ENCODE measurements at regions not wholly inside any gene's neighbourhood (a gene's known extent, or its start where the extent isn't known, plus 50 kb on each side); places are given as distances from the start of the nearest gene placed in this dataset.
"Not testable (repeated sequence)": the region's sequence is repeated elsewhere in the genome, so short reads cannot be mapped to it uniquely, and the experiment has no call there.

GRCh38 chr5:23412515-23412914, 94.9 kb upstream of the PRDM9 start:
- H3K27ac Mint-ChIP-seq, result no peak overlapping the region
- CTCF ChIA-PET, result no interaction called here

GRCh38 chr5:23411994-23412393, 95.4 kb upstream of the PRDM9 start:
- no peak for ATAC-seq (ENCODE audit: low read depth)
- H3K36me3 Mint-ChIP-seq (ENCODE audit: low read depth), result no peaks in the 10 kb centered on the region

More at GRCh38 chr5:23412515-23412914, 94.9 kb upstream of the PRDM9 start:
- ATAC-seq (ENCODE audit: low read depth) (no peak), DNase-seq (no peak)
- Mint-ChIP-seq H3K36me3 (ENCODE audit: low read depth) (no peaks in the 10 kb centered on the region), H3K4me3 (no peak overlapping the region), H3K4me1 (no peaks in the 10 kb centered on the region), H3K9me3 (peaks cover 8% of the 10 kb centered on the region), H3K27me3 (no peaks in the 10 kb centered on the region)
- intact Hi-C loops (cut with micrococcal nuclease), result no loop called here
- POLR2A ChIA-PET, result no interaction called here
- no peak for TF ChIP-seq CTCF (IDR thresholded peaks at IDR 0.05)

GRCh38 chr5:23411200-23411599, 96.2 kb upstream of the PRDM9 start:
- ChIA-PET CTCF (no interaction called here), POLR2A (no interaction called here)
- H3K36me3 Mint-ChIP-seq (ENCODE audit: low read depth), result no peaks in the 10 kb centered on the region
- no peaks in the 10 kb centered on the region for H3K4me1 Mint-ChIP-seq
- H3K27me3 Mint-ChIP-seq, result no peaks in the 10 kb centered on the region
- peaks cover 8% of the 10 kb centered on the region for H3K9me3 Mint-ChIP-seq
- intact Hi-C loops (cut with micrococcal nuclease), result no loop called here
- H3K4me3 Mint-ChIP-seq, result no peak overlapping the region
- DNase-seq, result no peak
- no peak for TF ChIP-seq CTCF (IDR thresholded peaks at IDR 0.05)
- no peak for ATAC-seq (ENCODE audit: low read depth)
- H3K27ac Mint-ChIP-seq, result no peak overlapping the region

More at GRCh38 chr5:23411994-23412393, 95.4 kb upstream of the PRDM9 start:
- H3K27ac Mint-ChIP-seq, result no peak overlapping the region
- H3K4me1 Mint-ChIP-seq, result no peaks in the 10 kb centered on the region
- intact Hi-C loops (cut with micrococcal nuclease), result no loop called here
- H3K9me3 Mint-ChIP-seq, result peaks cover 8% of the 10 kb centered on the region
- no peak for TF ChIP-seq CTCF (IDR thresholded peaks at IDR 0.05)
- POLR2A ChIA-PET, result no interaction called here
- no peaks in the 10 kb centered on the region for H3K27me3 Mint-ChIP-seq
- DNase-seq, result no peak
- no peak overlapping the region for H3K4me3 Mint-ChIP-seq
- CTCF ChIA-PET, result no interaction called here

DNA sequence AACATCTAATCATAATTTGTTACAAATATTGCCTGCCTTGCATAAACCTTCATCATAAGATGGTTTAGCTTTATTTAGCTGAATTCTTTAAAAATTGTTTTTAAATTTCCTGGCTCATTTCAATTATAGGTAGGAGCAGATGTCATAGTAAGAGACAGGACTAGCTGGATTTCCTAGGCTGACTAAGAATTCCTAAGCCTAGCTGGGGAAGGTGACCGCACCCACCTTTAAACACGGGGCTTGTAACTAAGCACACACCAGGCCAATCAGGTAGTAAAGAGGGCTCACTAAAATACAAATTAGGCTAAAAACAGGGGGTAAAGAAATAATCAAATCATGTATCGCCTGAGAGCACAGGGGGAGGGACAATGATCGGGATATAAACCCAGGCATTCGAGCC, 96.6 kb upstream of the PRDM9 start:
- ATAC-seq (ENCODE audit: low read depth); H3K36me3 Mint-ChIP-seq (ENCODE audit: low read depth); H3K4me3 Mint-ChIP-seq; CTCF ChIA-PET; H3K9me3 Mint-ChIP-seq; POLR2A ChIA-PET; intact Hi-C loops (cut with micrococcal nuclease); H3K4me1 Mint-ChIP-seq; H3K27me3 Mint-ChIP-seq; DNase-seq; H3K27ac Mint-ChIP-seq: not testable (repeated sequence)

DNA sequence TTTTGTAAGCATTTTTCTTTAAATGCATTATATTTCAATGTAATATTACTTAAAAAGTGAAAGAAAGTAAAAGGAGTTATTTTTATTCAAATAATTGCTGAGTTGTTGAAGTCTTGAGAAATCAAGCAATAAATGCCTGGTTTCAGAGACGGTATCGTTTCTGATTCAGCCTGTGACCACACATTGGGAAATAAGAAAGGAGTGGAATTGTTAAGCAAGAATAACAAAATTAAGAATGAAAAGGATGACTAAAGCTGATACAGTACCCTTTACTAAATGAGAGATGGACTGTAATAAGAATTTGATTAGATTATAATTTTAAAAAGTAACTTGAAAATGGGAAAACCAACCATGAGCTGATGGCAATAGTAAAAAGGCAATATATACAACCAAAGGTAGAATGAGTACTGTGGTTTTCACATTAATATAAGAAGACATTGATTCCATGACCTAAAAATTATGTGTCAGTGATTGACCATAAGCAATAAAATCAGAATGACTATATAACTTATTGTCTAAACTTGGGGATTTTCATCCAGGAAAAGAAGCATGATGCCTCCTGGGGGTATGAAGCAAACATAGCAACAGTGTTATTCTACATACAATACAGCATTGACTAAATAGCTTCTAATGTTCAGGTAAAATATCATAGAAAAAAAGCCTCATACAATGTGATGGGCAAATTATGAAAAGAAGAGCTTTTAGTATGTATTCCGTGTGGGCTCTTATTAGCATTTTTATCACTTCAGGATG, 101.9 kb upstream of the PRDM9 start:
- no peak for ATAC-seq (ENCODE audit: low read depth)
- Mint-ChIP-seq H3K27me3 (no peaks in the 10 kb centered on the region), H3K36me3 (ENCODE audit: low read depth) (no peaks in the 10 kb centered on the region), H3K4me1 (no peaks in the 10 kb centered on the region), H3K27ac (no peak overlapping the region), H3K9me3 (peaks cover 2% of the 10 kb centered on the region), H3K4me3 (no peak overlapping the region)
- intact Hi-C loops (cut with micrococcal nuclease), result no loop called here
- ChIA-PET CTCF (no interaction called here), POLR2A (no interaction called here)
- no peak for DNase-seq
- TF ChIP-seq CTCF (IDR thresholded peaks at IDR 0.05), result no peak

DNA sequence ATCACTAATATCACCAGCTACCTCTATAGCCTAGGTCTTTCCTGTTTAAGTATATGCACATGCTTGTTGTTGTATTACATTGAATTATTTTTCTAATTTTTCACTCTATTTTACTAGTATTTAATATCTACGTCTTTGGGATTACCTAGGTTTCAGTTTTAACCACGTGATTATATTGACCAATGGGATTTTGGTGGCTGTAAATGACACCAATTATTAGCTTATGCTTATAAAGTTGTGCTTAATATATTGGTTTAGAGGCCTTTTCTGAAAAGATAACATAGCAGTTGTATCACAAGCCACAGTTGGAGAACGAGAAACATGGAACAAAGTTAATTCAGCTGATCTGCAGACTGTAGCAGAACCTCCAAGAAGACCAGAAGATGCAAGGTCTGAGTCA, 104.8 kb upstream of the PRDM9 start:
- H3K27me3 Mint-ChIP-seq, result no peaks in the 10 kb centered on the region
- peaks cover 6% of the 10 kb centered on the region for H3K9me3 Mint-ChIP-seq
- no peak overlapping the region for H3K4me3 Mint-ChIP-seq
- H3K4me1 Mint-ChIP-seq, result no peaks in the 10 kb centered on the region
- no peak overlapping the region for H3K27ac Mint-ChIP-seq
- intact Hi-C loops (cut with micrococcal nuclease), result no loop called here
- no peaks in the 10 kb centered on the region for H3K36me3 Mint-ChIP-seq (ENCODE audit: low read depth)
- DNase-seq, result no peak
- no peak for TF ChIP-seq CTCF (IDR thresholded peaks at IDR 0.05)
- no peak for ATAC-seq (ENCODE audit: low read depth)
- ChIA-PET CTCF (no interaction called here), POLR2A (no interaction called here)

Measured in activated B cell treated with CpG ODN at 0.5 μM for 24 hours (primary cell).